ENCODE measurements at regions not wholly inside any gene's neighbourhood (a gene's known extent, or its start where the extent isn't known, plus 50 kb on each side); places are given as distances from the start of the nearest gene placed in this dataset.

DNA sequence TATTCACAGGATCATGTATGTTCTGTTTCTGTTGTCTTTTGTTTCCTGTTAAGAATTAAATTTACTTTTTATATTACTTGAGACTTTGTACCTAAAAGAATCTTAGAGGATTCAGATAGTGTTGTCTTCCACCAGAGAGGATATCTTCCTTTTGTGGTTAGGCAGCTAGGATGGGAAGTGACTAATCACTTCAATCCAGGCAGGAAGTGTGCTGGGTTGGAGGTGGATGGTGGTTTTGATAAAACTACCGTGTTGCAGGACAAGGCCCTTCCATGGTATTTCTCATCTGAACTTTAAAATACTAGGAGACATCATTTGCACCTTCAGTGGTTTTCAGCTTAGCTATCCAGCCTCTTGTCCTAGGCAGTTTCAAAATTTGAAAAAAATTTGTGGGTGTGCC, 728.6 kb upstream of the CDH2 start:
- TF ChIP-seq POLR2A (IDR thresholded peaks at IDR 0.05), result no peak
- TF ChIP-seq, protein P1, sequence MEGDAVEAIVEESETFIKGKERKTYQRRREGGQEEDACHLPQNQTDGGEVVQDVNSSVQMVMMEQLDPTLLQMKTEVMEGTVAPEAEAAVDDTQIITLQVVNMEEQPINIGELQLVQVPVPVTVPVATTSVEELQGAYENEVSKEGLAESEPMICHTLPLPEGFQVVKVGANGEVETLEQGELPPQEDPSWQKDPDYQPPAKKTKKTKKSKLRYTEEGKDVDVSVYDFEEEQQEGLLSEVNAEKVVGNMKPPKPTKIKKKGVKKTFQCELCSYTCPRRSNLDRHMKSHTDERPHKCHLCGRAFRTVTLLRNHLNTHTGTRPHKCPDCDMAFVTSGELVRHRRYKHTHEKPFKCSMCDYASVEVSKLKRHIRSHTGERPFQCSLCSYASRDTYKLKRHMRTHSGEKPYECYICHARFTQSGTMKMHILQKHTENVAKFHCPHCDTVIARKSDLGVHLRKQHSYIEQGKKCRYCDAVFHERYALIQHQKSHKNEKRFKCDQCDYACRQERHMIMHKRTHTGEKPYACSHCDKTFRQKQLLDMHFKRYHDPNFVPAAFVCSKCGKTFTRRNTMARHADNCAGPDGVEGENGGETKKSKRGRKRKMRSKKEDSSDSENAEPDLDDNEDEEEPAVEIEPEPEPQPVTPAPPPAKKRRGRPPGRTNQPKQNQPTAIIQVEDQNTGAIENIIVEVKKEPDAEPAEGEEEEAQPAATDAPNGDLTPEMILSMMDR (IDR thresholded peaks at IDR 0.05), result no peak

Measured in heart left ventricle (tissue), 13 donors.